Fibroblast of skin of scalp (primary cell): ENCODE measurements at regions not wholly inside any gene's neighbourhood (a gene's known extent, or its start where the extent isn't known, plus 50 kb on each side); places are given as distances from the start of the nearest gene placed in this dataset.
A peak's percentile ranks its signal among the peaks of the same experiment; 100 is the strongest.
"Not testable (repeated sequence)": the region's sequence is repeated elsewhere in the genome, so short reads cannot be mapped to it uniquely, and the experiment has no call there.

Experiments used
- DNase-seq: peaks from one replicate; pipeline ENCODE4 v3.0.0-alpha.2; 2013

- DNase-seq = peak; percentile 20
Measured at GRCh38 chr3:135558906-135559305, 406.6 kb upstream of the PPP2R3A start.

- no peak for DNase-seq
Measured at GRCh38 chr3:135559802-135560201, 405.7 kb upstream of the PPP2R3A start.

- DNase-seq = no peak
Measured at GRCh38 chr3:135560847-135561246, 404.7 kb upstream of the PPP2R3A start.

GRCh38 chr3:135564696-135565095, 400.8 kb upstream of the PPP2R3A start:
- no peak for DNase-seq

GRCh38 chr3:135565546-135565945, 400.0 kb upstream of the PPP2R3A start:
- no peak for DNase-seq

- no peak for DNase-seq
Measured at GRCh38 chr3:135567223-135567622, 398.3 kb upstream of the PPP2R3A start.

- DNase-seq = no peak
Measured at GRCh38 chr3:135576751-135577150, 388.8 kb upstream of the PPP2R3A start.

GRCh38 chr3:135581806-135582205, 383.7 kb upstream of the PPP2R3A start:
- no peak for DNase-seq

- DNase-seq = no peak
Measured at GRCh38 chr3:135582800-135583199, 382.7 kb upstream of the PPP2R3A start.

- no peak for DNase-seq
Measured at GRCh38 chr3:135596563-135596962, 369.0 kb upstream of the PPP2R3A start.

GRCh38 chr3:135597855-135598254, 367.7 kb upstream of the PPP2R3A start:
- DNase-seq = no peak

- no peak for DNase-seq
Measured at GRCh38 chr3:135598597-135598996, 366.9 kb upstream of the PPP2R3A start.

- not testable (repeated sequence) for DNase-seq
Measured at GRCh38 chr3:135604512-135604911, 361.0 kb upstream of the PPP2R3A start.

- DNase-seq = no peak
Measured at GRCh38 chr3:135618123-135618522, 347.4 kb upstream of the PPP2R3A start.

GRCh38 chr3:135621184-135621920, 344.2 kb upstream of the PPP2R3A start:
- no peak for DNase-seq

GRCh38 chr3:135622215-135622614, 343.3 kb upstream of the PPP2R3A start:
- no peak for DNase-seq

- DNase-seq = no peak
Measured at GRCh38 chr3:135622656-135623055, 342.9 kb upstream of the PPP2R3A start.

GRCh38 chr3:135623558-135623957, 342.0 kb upstream of the PPP2R3A start:
- no peak for DNase-seq

GRCh38 chr3:135627057-135627456, 338.5 kb upstream of the PPP2R3A start:
- no peak for DNase-seq

- DNase-seq = no peak
Measured at GRCh38 chr3:135629701-135630408, 335.7 kb upstream of the PPP2R3A start.

GRCh38 chr3:135632556-135633065, 332.9 kb upstream of the PPP2R3A start:
- DNase-seq = no peak

GRCh38 chr3:135633078-135633477, 332.4 kb upstream of the PPP2R3A start:
- DNase-seq = no peak

- DNase-seq = no peak
Measured at GRCh38 chr3:135636596-135636995, 328.9 kb upstream of the PPP2R3A start.

GRCh38 chr3:135637013-135637412, 328.5 kb upstream of the PPP2R3A start:
- DNase-seq = no peak
